Neural progenitor cell (in vitro differentiated cells): ENCODE measurements at regions not wholly inside any gene's neighbourhood (a gene's known extent, or its start where the extent isn't known, plus 50 kb on each side); places are given as distances from the start of the nearest gene placed in this dataset.

ENCODE experiments used
- CTCF ChIP-seq: fragments of 200-600 bp; sonication (generic); IDR thresholded peaks from 2 replicates; pipeline ENCODE4 v1.5.1; 2017; ENCODE audit warnings: antibody characterized with exemption, mild to moderate bottlenecking
- EZH2 ChIP-seq: fragments of 200-600 bp; sonication (generic); IDR thresholded peaks from 2 replicates; pipeline ENCODE4 v1.6.1; 2017; ENCODE audit warnings: antibody characterized with exemption, mild to moderate bottlenecking, moderate library complexity
- EZH2phosphoT487 ChIP-seq: fragments of 200-600 bp; sonication (generic); IDR thresholded peaks from 2 replicates; pipeline ENCODE4 v1.6.1; 2017; ENCODE audit warnings: antibody characterized with exemption

GRCh38 chr5:165138236-165138635 is 1632.8 kb downstream of the MAT2B start:
- TF ChIP-seq CTCF (no peak), EZH2phosphoT487 (no peak), EZH2 (no peak)
